GM21515 (cell line): ENCODE measurements at regions not wholly inside any gene's neighbourhood (a gene's known extent, or its start where the extent isn't known, plus 50 kb on each side); places are given as distances from the start of the nearest gene placed in this dataset.

Experiments
- ATAC-seq: cut with Tn5 transposase; IDR thresholded peaks from one replicate; pipeline ENCODE4 v1.9.1; 2021; ENCODE audit not compliant: unreplicated experiment

DNA sequence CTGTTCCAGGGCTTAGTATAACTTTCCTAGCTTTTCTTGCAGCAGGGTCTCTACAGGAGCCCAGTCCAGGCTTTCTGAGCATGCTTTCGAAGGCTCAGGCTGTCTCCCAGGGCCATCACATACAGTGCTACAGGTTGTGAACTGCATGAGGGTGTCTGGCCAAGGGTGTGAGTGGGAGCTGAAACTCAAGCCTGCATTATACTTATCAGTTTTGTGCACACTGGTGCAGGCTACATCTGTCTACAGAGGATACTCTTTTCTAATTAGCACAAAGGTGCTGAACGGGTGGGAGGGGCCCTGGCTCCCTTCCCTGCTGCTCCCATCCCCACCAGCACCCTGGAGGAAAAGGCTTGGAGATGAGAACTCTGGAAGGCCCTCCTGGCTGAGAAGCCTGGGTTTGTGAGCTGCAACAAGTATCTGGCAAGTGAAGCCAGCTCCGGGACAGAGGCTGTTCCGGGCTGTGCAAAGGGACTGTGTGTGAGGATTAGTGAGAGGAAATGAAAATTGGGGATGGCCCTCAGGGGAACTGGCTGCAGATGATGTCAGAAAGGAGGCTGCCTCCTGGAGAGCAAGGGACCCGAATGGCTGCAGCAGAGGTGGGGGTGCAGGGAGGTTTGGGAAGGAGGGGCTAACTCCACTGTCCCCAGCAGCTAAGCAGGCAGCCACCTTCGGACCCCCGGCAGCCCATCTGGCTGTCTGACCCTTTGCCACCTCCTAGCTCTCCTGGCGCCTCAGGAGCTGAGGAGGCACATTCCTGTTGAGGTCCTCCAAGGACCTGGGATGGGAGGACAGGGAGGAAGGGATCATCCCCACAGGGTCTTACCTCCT, 68.5 kb downstream of the EFNB1 start:
- no peak for ATAC-seq

DNA sequence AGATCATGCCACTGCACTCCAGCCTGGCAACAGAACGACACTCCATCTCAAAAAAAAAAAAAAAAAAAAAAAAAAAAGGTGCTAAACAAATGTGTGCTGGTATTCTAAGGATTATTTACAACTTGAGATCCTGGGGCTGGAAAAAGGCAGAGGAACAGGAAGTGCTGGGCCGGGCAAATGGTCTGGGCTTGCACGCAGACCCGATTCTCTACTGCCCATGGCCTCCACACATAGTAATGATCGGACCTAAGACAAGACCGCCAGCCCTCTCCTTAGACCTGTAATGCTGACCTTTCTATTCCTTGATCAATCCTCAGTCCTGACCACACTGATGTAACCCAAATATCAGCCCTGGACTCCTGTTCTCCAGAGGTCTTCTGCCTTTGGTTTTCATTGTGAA, 67.8 kb downstream of the EFNB1 start:
- no peak for ATAC-seq

DNA sequence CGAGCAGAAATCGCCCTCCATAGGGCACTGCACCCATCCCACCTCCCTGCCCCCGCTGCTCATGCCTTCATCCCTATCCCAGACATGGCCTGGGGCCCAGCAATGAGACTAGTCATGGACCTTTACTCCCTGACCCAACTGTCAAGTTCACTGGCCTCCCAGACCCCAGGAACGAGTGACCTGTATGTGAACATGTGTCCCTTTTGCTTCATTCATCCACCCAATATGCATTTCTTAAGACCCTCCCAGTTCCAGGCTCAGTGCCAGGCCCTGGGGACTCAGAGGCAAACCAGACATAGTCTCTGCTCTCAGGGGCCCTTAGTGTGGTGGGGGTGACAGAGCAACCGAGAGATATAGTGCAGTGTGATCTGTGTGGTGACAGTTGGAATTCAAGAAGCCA, 67.0 kb downstream of the EFNB1 start:
- ATAC-seq = no peak

DNA sequence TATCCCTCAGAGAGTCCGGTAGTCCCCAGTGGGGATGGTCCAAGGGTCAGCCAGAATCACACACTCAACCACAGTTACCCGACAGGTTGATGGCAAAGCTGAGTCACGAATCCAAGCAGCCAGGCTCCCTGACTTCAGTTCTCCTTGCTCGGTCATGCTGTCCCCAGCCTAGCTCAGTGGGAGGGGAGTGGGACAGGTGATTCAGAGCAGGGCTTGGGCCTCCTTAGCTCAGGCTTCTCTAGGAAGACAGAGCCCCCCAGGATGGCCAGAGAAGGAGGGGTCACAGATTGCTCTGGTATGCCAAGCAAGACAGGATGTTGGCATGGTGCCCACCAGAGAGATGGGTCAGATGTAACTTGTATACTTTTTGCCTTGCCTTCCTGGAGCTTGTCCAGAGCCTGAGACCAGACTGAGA, 66.5 kb downstream of the EFNB1 start:
- ATAC-seq = no peak

DNA sequence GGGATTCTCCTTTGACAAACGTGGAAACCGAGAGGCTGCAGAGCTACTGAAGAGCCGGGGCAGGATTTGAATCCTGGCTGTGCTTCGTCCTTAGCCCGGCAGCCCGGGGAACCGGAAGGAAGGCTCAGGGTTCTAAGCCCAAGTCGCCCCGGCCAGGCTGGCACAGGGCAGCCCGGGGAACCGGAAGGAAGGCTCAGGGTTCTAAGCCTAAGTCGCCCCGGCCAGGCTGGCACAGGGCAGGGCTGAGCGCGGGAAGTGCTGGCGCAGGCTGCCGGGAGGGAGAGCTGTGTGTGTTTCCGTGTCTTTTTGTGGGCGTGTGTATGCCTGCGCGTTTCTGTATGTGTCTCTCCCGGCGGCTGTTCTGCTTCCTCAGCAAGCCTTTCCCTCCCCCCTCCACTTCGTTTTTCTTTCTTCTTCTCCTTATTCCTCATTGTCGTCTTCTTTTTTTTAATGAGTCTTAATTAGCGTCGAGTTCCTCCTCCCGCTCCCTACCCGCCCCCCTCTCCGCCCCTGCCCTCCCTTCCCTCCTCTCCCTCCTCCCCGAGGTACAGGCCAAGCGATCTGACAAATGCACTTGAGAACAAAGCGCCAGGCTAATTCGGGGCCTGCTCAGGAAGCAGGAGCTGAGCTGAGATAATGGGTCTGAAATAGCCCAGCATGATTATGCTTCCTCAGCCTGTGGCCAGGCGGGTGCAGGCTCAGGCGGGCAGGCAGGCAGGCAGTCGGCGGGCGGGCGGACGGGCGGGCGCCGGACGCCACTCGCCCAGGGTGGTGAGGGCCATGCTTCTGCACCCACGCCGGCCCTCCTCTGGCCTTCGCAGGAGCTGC, 65.9 kb downstream of the EFNB1 start:
- ATAC-seq = no peak

DNA sequence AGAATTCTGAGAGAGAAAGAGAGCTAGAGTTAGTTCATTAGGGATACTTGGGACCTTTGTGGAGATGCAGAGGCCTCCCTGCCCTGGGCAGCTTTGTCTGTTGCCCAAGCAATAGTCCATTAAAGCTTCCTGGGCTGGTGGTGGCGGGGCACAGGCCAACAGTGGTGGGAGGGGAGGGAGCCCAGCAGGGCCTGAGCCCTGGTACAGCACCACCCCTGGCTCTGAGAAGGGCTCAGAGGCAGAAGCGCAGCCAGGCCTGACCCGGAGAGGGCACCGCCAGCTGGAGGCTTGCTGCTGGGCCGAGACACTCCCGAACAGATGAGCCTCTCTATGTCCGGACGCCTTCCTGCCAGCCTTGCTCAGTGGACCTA, 65.3 kb downstream of the EFNB1 start:
- no peak for ATAC-seq

DNA sequence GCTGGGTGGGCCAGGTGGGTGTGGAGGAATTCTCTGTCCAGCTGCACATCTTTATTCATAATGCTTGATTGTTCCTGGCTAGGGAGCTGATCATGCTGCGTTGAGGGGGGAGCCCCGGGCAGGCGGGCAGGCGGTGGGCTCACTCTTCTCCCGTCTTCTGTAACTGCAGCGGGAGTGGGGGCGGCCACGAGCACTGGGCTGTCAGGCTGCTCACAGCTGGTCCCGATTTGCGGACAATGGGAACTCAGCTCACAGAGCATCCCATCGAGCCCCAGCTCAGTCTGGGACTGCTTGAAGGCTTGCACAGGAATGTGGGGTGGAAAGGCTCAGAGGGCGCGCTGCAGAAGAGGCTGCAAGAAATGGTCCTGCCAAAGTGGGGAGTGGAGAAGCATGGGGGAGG, 63.8 kb downstream of the EFNB1 start:
- ATAC-seq = no peak

DNA sequence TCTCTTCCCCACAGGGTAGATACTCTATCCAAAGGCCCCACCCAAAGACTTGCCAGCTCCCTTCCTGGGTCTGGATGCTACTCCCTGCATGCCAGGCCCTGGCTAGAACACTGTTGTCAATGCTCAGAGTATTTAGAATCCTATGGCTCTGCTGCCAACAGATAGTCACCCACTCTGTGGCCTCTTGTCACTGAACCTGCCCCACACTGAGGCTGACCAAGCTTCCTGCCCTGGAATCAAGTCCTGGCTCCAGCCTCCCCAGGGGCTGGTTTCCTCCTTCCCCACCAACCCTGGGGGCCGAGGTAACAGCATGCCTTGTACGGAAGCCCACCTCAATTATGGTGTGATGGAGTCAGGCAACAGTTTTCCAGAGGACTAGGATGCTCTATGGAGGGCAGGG, 63.3 kb downstream of the EFNB1 start:
- ATAC-seq = no peak
